ACC112 (cell line): ENCODE measurements at regions not wholly inside any gene's neighbourhood (a gene's known extent, or its start where the extent isn't known, plus 50 kb on each side); places are given as distances from the start of the nearest gene placed in this dataset.
A peak's percentile ranks its signal among the peaks of the same experiment; 100 is the strongest.

Source experiments
- H2AFZ ChIP-seq: fragments of 200-600 bp; sonication (generic); one replicate; pipeline ENCODE4 v1.6.0; 2017; ENCODE audit warnings: antibody characterized with exemption, low read length; ENCODE audit not compliant: unreplicated experiment
- H3K27ac ChIP-seq: fragments of 200-600 bp; sonication (generic); 2 replicates; pipeline ENCODE4 v1.5.1; 2014; ENCODE audit warnings: low read depth, mild to moderate bottlenecking, antibody characterized with exemption, low read length, moderate library complexity
- H3K27me3 ChIP-seq: fragments of 200-600 bp; sonication (generic); 2 replicates; pipeline ENCODE4 v1.6.1; 2014; ENCODE audit warnings: mild to moderate bottlenecking, antibody characterized with exemption, low read length, moderate library complexity, mixed read lengths; ENCODE audit not compliant: insufficient read depth
- H3K36me3 ChIP-seq: fragments of 200-600 bp; sonication (generic); 2 replicates; pipeline ENCODE4 v1.6.1; 2016; ENCODE audit warnings: mild to moderate bottlenecking, antibody characterized with exemption, low read length, moderate library complexity, mixed read lengths; ENCODE audit not compliant: insufficient read depth
- H3K4me1 ChIP-seq: fragments of 200-600 bp; sonication (generic); one replicate; pipeline ENCODE4 v1.6.1; 2016; ENCODE audit warnings: low read length, mixed read lengths; ENCODE audit not compliant: insufficient read depth, unreplicated experiment, control insufficient read depth
- H3K4me3 ChIP-seq: fragments of 200-600 bp; sonication (generic); 2 replicates; pipeline ENCODE4 v1.5.1; 2014; ENCODE audit warnings: mild to moderate bottlenecking, low read depth, low read length
- H3K79me2 ChIP-seq: fragments of 200-600 bp; sonication (generic); one replicate; pipeline ENCODE4 v1.6.0; 2016; ENCODE audit warnings: low read length; ENCODE audit not compliant: control insufficient read depth, unreplicated experiment, insufficient read depth

GRCh38 chr21:14725219-14725618 is 179.1 kb upstream of the SAMSN1 start:
- Histone ChIP-seq H3K27me3 (no peaks in the 10 kb centered on the region), H3K27ac (no peak overlapping the region), H3K36me3 (no peaks in the 10 kb centered on the region), H2AFZ (no peak overlapping the region), H3K79me2 (no peaks in the 10 kb centered on the region), H3K4me3 (no peak overlapping the region), H3K4me1 (no peaks in the 10 kb centered on the region)

DNA sequence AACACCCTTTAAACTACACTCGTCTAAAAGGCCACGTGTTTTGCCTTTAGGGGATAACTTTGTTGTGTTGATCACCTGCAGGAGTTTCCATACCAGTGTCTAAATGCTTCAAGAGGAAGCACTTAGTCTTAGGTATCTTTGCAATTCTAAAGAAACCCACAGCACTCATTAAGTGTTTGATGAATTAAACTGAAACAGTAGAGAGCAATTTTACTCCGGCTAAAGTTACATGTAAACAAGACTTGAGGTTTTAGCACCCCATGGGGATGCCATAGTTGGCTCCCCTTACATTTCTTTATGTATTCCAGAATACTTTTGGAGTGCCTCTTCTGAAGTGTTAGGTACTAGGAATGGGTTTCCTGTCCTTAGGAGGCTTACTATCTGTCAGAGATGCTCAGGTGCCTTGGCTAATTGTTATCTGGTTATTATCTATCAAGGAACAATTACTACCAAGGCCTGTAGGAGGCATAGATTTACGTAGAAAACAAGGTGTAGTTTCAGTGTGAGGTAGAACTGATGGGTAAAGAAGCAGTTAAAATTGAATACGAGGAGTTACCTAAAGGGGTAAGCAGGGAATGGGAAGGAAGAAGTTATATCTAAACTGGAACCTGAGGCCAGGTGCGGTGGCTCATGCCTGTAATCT is 176.8 kb upstream of the SAMSN1 start:
- H3K4me1 ChIP-seq, result no peaks in the 10 kb centered on the region
- no peaks in the 10 kb centered on the region for H3K36me3 ChIP-seq
- no peak overlapping the region for H3K4me3 ChIP-seq
- H3K79me2 ChIP-seq, result no peaks in the 10 kb centered on the region
- H2AFZ ChIP-seq, result no peak overlapping the region
- H3K27ac ChIP-seq, result no peak overlapping the region
- no peaks in the 10 kb centered on the region for H3K27me3 ChIP-seq

DNA sequence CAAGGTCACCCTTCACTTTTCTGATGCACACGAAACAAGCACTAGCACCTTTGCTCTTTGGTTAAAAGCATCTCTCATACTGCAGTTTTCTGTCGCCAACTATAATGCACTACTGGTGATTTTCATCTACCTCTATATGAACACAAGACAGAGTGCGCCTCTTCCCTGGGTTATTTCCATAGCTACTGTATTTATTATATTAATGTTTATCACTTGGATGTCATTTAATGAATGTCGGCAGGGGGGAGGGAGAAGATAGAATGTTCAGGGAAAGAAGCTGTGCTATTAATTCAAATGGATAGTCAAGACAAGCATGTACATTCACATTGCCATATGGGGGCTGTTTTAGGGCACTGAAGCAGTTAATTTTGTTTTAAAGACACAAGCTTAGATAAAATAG is 174.1 kb upstream of the SAMSN1 start:
- no peaks in the 10 kb centered on the region for H3K27me3 ChIP-seq
- no peak overlapping the region for H3K27ac ChIP-seq
- no peak overlapping the region for H3K4me3 ChIP-seq
- no peaks in the 10 kb centered on the region for H3K79me2 ChIP-seq
- H3K36me3 ChIP-seq, result no peaks in the 10 kb centered on the region
- no peaks in the 10 kb centered on the region for H3K4me1 ChIP-seq
- H2AFZ ChIP-seq, result no peak overlapping the region

GRCh38 chr21:14718951-14719350 is 172.8 kb upstream of the SAMSN1 start:
- no peaks in the 10 kb centered on the region for H3K79me2 ChIP-seq
- no peaks in the 10 kb centered on the region for H3K4me1 ChIP-seq
- no peaks in the 10 kb centered on the region for H3K36me3 ChIP-seq
- no peaks in the 10 kb centered on the region for H3K27me3 ChIP-seq
- H3K4me3 ChIP-seq, result no peak overlapping the region
- H3K27ac ChIP-seq, result no peak overlapping the region
- no peak overlapping the region for H2AFZ ChIP-seq

DNA sequence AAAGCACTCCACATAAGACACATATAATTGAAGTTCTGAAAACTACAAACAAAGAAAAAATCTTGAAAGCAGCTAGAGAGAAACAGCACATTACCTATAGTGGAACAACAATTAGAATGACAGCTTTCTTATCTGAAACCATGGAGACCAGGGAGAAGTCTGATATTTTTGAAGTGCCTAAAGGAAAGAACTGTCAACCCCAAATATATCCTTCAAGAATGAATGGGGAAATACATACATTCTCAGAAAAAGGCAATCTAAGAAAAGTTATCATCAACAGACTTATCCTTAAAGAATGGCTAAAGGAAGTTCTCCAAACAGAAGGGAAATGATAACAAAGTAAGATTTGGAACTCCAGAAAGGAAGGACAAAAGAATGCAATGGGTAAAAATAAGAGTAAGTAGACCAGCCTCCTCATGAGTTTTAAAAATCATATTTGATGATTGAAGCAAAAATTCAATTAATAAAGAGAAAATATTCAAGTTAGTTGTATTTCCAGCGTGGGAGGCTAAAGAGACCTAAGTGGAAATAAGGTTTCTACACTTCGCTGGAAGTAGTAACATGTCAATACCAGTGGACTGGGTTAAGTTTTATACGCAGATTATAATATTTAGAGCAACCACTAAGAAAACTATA is 170.8 kb upstream of the SAMSN1 start:
- no peak overlapping the region for H2AFZ ChIP-seq
- H3K27ac ChIP-seq, result no peak overlapping the region
- no peaks in the 10 kb centered on the region for H3K27me3 ChIP-seq
- H3K36me3 ChIP-seq, result no peaks in the 10 kb centered on the region; the same call in 1 of the 2 replicates
- H3K4me3 ChIP-seq, result no peak overlapping the region
- H3K4me1 ChIP-seq, result peaks cover under 1% of the 10 kb centered on the region
- no peaks in the 10 kb centered on the region for H3K79me2 ChIP-seq

DNA sequence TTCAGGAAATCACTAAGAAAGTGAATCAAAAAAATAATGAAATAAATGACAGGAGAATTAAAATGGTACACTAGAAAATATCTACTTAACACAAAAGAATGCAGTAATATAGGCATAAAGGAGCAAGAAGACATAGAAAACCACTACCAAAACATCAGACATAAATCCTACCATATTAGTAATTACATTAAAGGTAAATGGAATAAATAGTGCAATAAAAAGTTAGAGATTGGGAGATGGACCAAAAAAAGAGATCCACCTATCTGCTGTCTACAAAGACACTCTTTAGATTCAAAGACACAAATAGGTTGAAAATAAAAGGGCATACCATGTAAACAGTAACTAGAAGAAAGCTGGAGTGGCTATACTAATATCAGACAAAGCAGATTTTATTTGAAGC is 167.0 kb upstream of the SAMSN1 start:
- H3K79me2 ChIP-seq, result no peaks in the 10 kb centered on the region
- H3K36me3 ChIP-seq, result no peaks in the 10 kb centered on the region; the same call in 1 of the 2 replicates
- H3K4me3 ChIP-seq, result no peak overlapping the region
- H2AFZ ChIP-seq, result no peak overlapping the region
- H3K27ac ChIP-seq, result no peak overlapping the region
- H3K4me1 ChIP-seq, result peaks cover 6% of the 10 kb centered on the region
- no peaks in the 10 kb centered on the region for H3K27me3 ChIP-seq

- no peaks in the 10 kb centered on the region; the same call in 1 of the 2 replicates for H3K36me3 ChIP-seq
- peaks cover 6% of the 10 kb centered on the region for H3K4me1 ChIP-seq
- H2AFZ ChIP-seq, result no peak overlapping the region
- no peaks in the 10 kb centered on the region for H3K27me3 ChIP-seq
- no peak overlapping the region for H3K27ac ChIP-seq
- H3K4me3 ChIP-seq, result no peak overlapping the region
- no peaks in the 10 kb centered on the region for H3K79me2 ChIP-seq
These were observed 166.1 kb upstream of the SAMSN1 start for GRCh38 chr21:14712121-14712715.

DNA sequence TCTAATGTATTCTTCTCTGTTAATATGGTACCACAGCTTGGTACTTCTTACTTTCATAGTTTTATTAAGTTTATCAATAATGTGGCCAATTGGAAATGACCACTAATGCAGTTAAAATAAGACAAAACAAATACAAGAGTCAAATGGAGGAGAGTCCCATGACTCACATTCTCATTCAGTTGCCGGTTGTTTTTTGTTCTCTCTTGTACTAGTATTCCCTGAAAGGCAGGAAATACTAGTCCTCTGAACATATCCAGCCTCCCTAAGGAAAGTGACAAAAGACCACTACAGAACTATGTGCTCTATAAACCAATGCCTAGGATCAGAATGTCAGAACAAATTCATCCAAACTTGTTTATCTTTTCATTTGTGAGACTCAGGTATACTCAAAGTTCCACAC is 165.2 kb upstream of the SAMSN1 start:
- Histone ChIP-seq H3K4me1 (peaks cover 6% of the 10 kb centered on the region), H3K27ac (peak overlapping the region; percentile 41), H3K79me2 (no peaks in the 10 kb centered on the region), H2AFZ (peak overlapping the region; percentile 35), H3K27me3 (no peaks in the 10 kb centered on the region), H3K36me3 (no peaks in the 10 kb centered on the region; the same call in 1 of the 2 replicates), H3K4me3 (no peak overlapping the region)

GRCh38 chr21:14707511-14708020 is 161.5 kb upstream of the SAMSN1 start:
- Histone ChIP-seq H3K36me3 (no peaks in the 10 kb centered on the region), H3K27me3 (no peaks in the 10 kb centered on the region), H3K4me1 (peaks cover 6% of the 10 kb centered on the region), H2AFZ (no peak overlapping the region), H3K4me3 (no peak overlapping the region), H3K27ac (no peak overlapping the region), H3K79me2 (no peaks in the 10 kb centered on the region)

DNA sequence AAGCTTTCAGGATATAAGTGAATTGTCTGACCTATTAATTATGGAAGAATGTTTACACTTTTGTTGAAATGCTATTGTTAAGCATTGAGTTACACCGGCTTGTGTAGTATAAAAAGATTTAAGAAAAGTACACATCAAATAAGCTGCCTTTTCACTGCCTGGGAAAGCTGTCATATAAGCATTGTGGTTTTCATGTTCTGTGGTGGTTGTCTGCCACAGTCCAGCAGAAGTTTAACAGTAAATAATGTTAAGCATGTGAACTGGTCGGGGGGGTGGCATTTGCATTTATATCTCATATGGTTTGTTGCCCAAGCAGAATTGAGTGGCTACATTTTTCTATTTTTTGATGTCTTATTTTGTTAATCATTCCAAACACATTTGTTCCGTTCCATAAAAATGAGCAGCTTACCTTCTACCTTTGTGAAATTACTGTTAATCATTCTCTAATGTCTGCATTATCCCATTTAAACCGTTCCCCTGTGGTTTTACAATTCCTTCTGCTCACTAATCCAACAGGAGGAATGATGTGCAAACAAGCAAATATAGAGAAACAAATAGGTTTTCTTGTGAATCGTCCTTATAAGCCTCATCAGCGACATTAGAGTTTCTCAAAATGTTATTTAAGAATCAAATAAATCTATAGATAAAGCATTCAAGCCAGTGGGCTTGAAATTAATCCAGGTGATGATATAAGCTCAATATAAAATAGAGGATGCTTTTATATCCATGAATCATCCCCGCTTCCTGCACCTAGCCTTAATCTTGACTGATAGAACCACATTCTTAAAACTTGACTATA is 160.8 kb upstream of the SAMSN1 start:
- H3K4me3 ChIP-seq, result no peak overlapping the region
- no peaks in the 10 kb centered on the region for H3K79me2 ChIP-seq
- peaks cover 6% of the 10 kb centered on the region for H3K4me1 ChIP-seq
- no peaks in the 10 kb centered on the region for H3K36me3 ChIP-seq
- no peaks in the 10 kb centered on the region for H3K27me3 ChIP-seq
- no peak overlapping the region for H3K27ac ChIP-seq
- no peak overlapping the region for H2AFZ ChIP-seq
